ENCODE measurements at regions not wholly inside any gene's neighbourhood (a gene's known extent, or its start where the extent isn't known, plus 50 kb on each side); places are given as distances from the start of the nearest gene placed in this dataset.

DNA sequence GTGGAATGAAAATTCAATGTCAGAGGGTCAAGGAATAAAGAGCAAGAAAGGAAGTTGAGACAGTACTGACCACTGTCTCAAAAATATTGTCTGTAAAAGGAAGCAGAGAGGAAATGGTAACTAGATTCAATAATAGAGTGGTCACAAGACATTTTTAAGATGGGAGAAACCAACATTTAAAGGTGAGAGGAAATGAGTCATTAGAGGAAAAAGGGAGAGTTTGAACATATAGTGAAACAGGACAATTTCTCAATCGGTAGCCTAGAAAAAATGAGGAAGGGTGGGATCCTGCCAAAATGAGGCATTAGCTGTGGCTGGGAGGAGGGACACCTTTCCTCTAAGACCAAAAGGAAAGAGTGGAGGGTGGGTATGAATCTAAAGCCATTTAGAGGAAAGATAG is 288.5 kb downstream of the SP3 start:
- Histone ChIP-seq H3K36me3 (ENCODE audit: low read length) (no peaks in the 10 kb centered on the region), H3K9ac (ENCODE audit: low read length) (no peak overlapping the region), H3F3A (ENCODE audit: insufficient read depth) (no peaks in the 10 kb centered on the region), H3K9me3 (ENCODE audit: insufficient read depth, low read length) (no peaks in the 10 kb centered on the region), H3K9me2 (replicated peaks; ENCODE audit: insufficient read depth, low read length) (no peaks in the 10 kb centered on the region), H3K27ac (ENCODE audit: low read depth, low read length) (no peak overlapping the region), H3K79me2 (ENCODE audit: insufficient read depth, low read length) (no peaks in the 10 kb centered on the region), H3K4me3 (ENCODE audit: insufficient read depth, low read length, poor library complexity, severe bottlenecking) (no peak overlapping the region), H3K4me2 (ENCODE audit: low read depth, low read length, poor library complexity, severe bottlenecking) (no peak overlapping the region), H3K27me3 (ENCODE audit: low read length) (no peaks in the 10 kb centered on the region), H4K20me1 (ENCODE audit: low read depth, low read length) (no peaks in the 10 kb centered on the region), H2AFZ (ENCODE audit: low read depth, low read length, severe bottlenecking) (no peak overlapping the region)
- TF ChIP-seq EZH2phosphoT487 (conservative IDR thresholded peaks at IDR 0.05; ENCODE audit: low read length) = no peak
- no peak for TF ChIP-seq CTCF (IDR thresholded peaks at IDR 0.05; ENCODE audit: insufficient read depth, low read length, poor library complexity, severe bottlenecking)

DNA sequence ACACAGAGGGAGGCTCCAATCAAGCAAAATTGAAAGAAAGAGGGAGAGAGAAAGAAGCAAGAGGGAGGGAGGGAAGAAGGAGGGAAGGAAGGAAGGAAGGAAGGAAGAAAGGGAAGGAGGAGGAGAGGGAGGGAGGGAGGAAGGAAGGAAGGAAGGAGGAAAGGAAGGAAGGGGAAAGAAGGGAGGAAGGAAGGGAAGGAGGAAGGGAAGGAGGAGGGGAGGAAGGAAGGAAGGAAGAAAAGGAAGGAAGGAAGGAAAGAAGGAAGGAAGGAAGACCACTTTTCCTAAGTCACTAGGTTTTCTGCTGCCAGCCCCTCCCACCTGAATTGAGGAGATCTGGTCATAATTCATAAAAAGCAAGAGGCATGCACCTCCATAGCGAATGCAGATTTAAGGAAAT is 287.0 kb downstream of the SP3 start:
- no peak overlapping the region for H3K27ac ChIP-seq (ENCODE audit: low read depth, low read length)
- TF ChIP-seq EZH2phosphoT487 (conservative IDR thresholded peaks at IDR 0.05; ENCODE audit: low read length) (no peak), CTCF (IDR thresholded peaks at IDR 0.05; ENCODE audit: insufficient read depth, low read length, poor library complexity, severe bottlenecking) (no peak)
- H3K9me3 ChIP-seq (ENCODE audit: insufficient read depth, low read length) = no peaks in the 10 kb centered on the region
- no peaks in the 10 kb centered on the region for H3K36me3 ChIP-seq (ENCODE audit: low read length)
- H3K9ac ChIP-seq (ENCODE audit: low read length) = no peak overlapping the region
- H3K27me3 ChIP-seq (ENCODE audit: low read length) = no peaks in the 10 kb centered on the region
- H3K4me2 ChIP-seq (ENCODE audit: low read depth, low read length, poor library complexity, severe bottlenecking) = no peak overlapping the region
- H3F3A ChIP-seq (ENCODE audit: insufficient read depth) = no peaks in the 10 kb centered on the region
- H4K20me1 ChIP-seq (ENCODE audit: low read depth, low read length) = no peaks in the 10 kb centered on the region
- H3K9me2 ChIP-seq (replicated peaks; ENCODE audit: insufficient read depth, low read length) = no peaks in the 10 kb centered on the region
- no peak overlapping the region for H2AFZ ChIP-seq (ENCODE audit: low read depth, low read length, severe bottlenecking)
- no peak overlapping the region for H3K4me3 ChIP-seq (ENCODE audit: insufficient read depth, low read length, poor library complexity, severe bottlenecking)
- no peaks in the 10 kb centered on the region for H3K79me2 ChIP-seq (ENCODE audit: insufficient read depth, low read length)

DNA sequence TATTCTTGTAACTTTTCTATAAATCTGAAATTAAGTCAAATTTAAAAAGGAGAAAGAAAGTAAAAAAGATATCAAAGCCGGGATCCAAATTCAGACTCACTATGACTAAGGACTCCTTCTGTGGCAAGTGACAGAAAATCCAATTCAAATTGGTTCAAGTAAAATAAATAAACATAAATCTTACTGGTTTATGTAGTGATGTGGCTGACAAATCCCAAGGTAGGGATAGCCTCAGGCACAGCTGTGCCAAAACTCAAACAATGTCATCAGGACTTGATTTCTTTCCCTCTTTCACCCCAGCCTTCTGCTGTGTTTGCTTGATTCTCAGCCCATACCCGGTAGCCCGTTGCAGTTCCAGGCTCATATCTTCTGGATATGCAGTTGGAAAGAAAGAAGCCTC is 284.6 kb downstream of the SP3 start:
- H3F3A ChIP-seq (ENCODE audit: insufficient read depth) = no peaks in the 10 kb centered on the region
- no peaks in the 10 kb centered on the region for H4K20me1 ChIP-seq (ENCODE audit: low read depth, low read length)
- TF ChIP-seq CTCF (IDR thresholded peaks at IDR 0.05; ENCODE audit: insufficient read depth, low read length, poor library complexity, severe bottlenecking) (no peak), EZH2phosphoT487 (conservative IDR thresholded peaks at IDR 0.05; ENCODE audit: low read length) (no peak)
- H2AFZ ChIP-seq (ENCODE audit: low read depth, low read length, severe bottlenecking) = no peak overlapping the region
- H3K4me3 ChIP-seq (ENCODE audit: insufficient read depth, low read length, poor library complexity, severe bottlenecking) = no peak overlapping the region
- H3K4me2 ChIP-seq (ENCODE audit: low read depth, low read length, poor library complexity, severe bottlenecking) = no peak overlapping the region
- H3K27me3 ChIP-seq (ENCODE audit: low read length) = no peaks in the 10 kb centered on the region
- no peak overlapping the region for H3K27ac ChIP-seq (ENCODE audit: low read depth, low read length)
- H3K9me2 ChIP-seq (replicated peaks; ENCODE audit: insufficient read depth, low read length) = no peaks in the 10 kb centered on the region
- H3K9me3 ChIP-seq (ENCODE audit: insufficient read depth, low read length) = no peaks in the 10 kb centered on the region
- H3K36me3 ChIP-seq (ENCODE audit: low read length) = no peaks in the 10 kb centered on the region
- no peaks in the 10 kb centered on the region for H3K79me2 ChIP-seq (ENCODE audit: insufficient read depth, low read length)
- H3K9ac ChIP-seq (ENCODE audit: low read length) = no peak overlapping the region
